GM19193 (cell line): ENCODE measurements at regions not wholly inside any gene's neighbourhood (a gene's known extent, or its start where the extent isn't known, plus 50 kb on each side); places are given as distances from the start of the nearest gene placed in this dataset.

ENCODE experiments used
- POLR2A ChIP-seq: IDR thresholded peaks from 4 replicates; pipeline ENCODE4 v1.6.1; 2011; ENCODE audit not compliant: insufficient read depth, insufficient read length; ENCODE audit errors: extremely low read depth

- TF ChIP-seq POLR2A: no peak
These were observed 224.2 kb upstream of the EEA1 start for GRCh38 chr12:93153321-93153720.

- TF ChIP-seq POLR2A: no peak
These were observed 223.5 kb upstream of the NUDT4 start for GRCh38 chr12:93154096-93154728.

- TF ChIP-seq POLR2A: no peak
These were observed 222.8 kb upstream of the NUDT4 start for GRCh38 chr12:93154753-93155480.

GRCh38 chr12:93156086-93156716, 221.5 kb upstream of the NUDT4 start:
- TF ChIP-seq POLR2A: no peak

GRCh38 chr12:93157279-93157678, 220.4 kb upstream of the NUDT4 start:
- TF ChIP-seq POLR2A: no peak

GRCh38 chr12:93158065-93158843, 219.5 kb upstream of the NUDT4 start:
- TF ChIP-seq POLR2A: no peak

- no peak for TF ChIP-seq POLR2A
These were observed 214.3 kb upstream of the NUDT4 start for GRCh38 chr12:93163260-93164036.

- no peak for TF ChIP-seq POLR2A
These were observed 213.4 kb upstream of the NUDT4 start for GRCh38 chr12:93164103-93164880.

- no peak for TF ChIP-seq POLR2A
These were observed 212.3 kb upstream of the NUDT4 start for GRCh38 chr12:93165384-93165932.

- peak; percentile 25 for TF ChIP-seq POLR2A
These were observed 211.0 kb upstream of the NUDT4 start for GRCh38 chr12:93166541-93167307.

GRCh38 chr12:93167331-93167730, 210.4 kb upstream of the NUDT4 start:
- no peak for TF ChIP-seq POLR2A

GRCh38 chr12:93167841-93168492, 209.8 kb upstream of the NUDT4 start:
- TF ChIP-seq POLR2A: peak; percentile 42

- TF ChIP-seq POLR2A: no peak
These were observed 209.0 kb upstream of the NUDT4 start for GRCh38 chr12:93168751-93169150.

- no peak for TF ChIP-seq POLR2A
These were observed 208.2 kb upstream of the NUDT4 start for GRCh38 chr12:93169536-93169935.
